Fibroblast of skin of right quadriceps (primary cell): ENCODE measurements at regions not wholly inside any gene's neighbourhood (a gene's known extent, or its start where the extent isn't known, plus 50 kb on each side); places are given as distances from the start of the nearest gene placed in this dataset.

ENCODE experiments used
- DNase-seq: peaks from one replicate; pipeline ENCODE4 v3.0.0-alpha.2; 2013

- DNase-seq: no peak
Measured at GRCh38 chr20:11188843-11189603, 515.2 kb upstream of the JAG1 start.

- no peak for DNase-seq
Measured at GRCh38 chr20:11190741-11191140, 516.9 kb upstream of the JAG1 start.

GRCh38 chr20:11192106-11192505, 518.3 kb upstream of the JAG1 start:
- no peak for DNase-seq

- peak; percentile 44 for DNase-seq
Measured at GRCh38 chr20:11193241-11193640, 519.4 kb upstream of the JAG1 start.

GRCh38 chr20:11195169-11195568, 521.4 kb upstream of the JAG1 start:
- no peak for DNase-seq

GRCh38 chr20:11195899-11196558, 522.2 kb upstream of the JAG1 start:
- peak; percentile 72 for DNase-seq

- no peak for DNase-seq
Measured at GRCh38 chr20:11197851-11198250, 524.1 kb upstream of the JAG1 start.

GRCh38 chr20:11200423-11200822, 526.6 kb upstream of the JAG1 start:
- no peak for DNase-seq

GRCh38 chr20:11204926-11205768, 531.3 kb upstream of the JAG1 start:
- peak; percentile 53 for DNase-seq

GRCh38 chr20:11205769-11206362, 532.1 kb upstream of the JAG1 start:
- peak; percentile 48 for DNase-seq

GRCh38 chr20:11207749-11208502, 534.1 kb upstream of the JAG1 start:
- peak; percentile 85 for DNase-seq

- DNase-seq: no peak
Measured at GRCh38 chr20:11210611-11211010, 536.8 kb upstream of the JAG1 start.

GRCh38 chr20:11212272-11212671, 538.5 kb upstream of the JAG1 start:
- no peak for DNase-seq

GRCh38 chr20:11212902-11213301, 539.1 kb upstream of the JAG1 start:
- no peak for DNase-seq

GRCh38 chr20:11214256-11214840, 540.5 kb upstream of the JAG1 start:
- DNase-seq: peak; percentile 65

- peak; percentile 81 for DNase-seq
Measured at GRCh38 chr20:11216451-11217314, 542.9 kb upstream of the JAG1 start.

GRCh38 chr20:11217326-11218172, 543.8 kb upstream of the JAG1 start:
- DNase-seq: peak; percentile 69

- DNase-seq: no peak
Measured at GRCh38 chr20:11218173-11218680, 544.4 kb upstream of the JAG1 start.

- DNase-seq: no peak
Measured at GRCh38 chr20:11219192-11219591, 545.4 kb upstream of the JAG1 start.

- no peak for DNase-seq
Measured at GRCh38 chr20:11221046-11221445, 547.2 kb upstream of the JAG1 start.
